Transverse colon (tissue), 4 donors: ENCODE measurements at regions not wholly inside any gene's neighbourhood (a gene's known extent, or its start where the extent isn't known, plus 50 kb on each side); places are given as distances from the start of the nearest gene placed in this dataset.

Source experiments
- POLR2A ChIP-seq: fragments of 450-650 bp; IDR thresholded peaks from one replicate; pipeline ENCODE4 v1.6.1; 2016; ENCODE audit warnings: antibody characterized with exemption, mild to moderate bottlenecking, moderate library complexity
- POLR2AphosphoS5 ChIP-seq, 3 donors: sonication (generic); formaldehyde crosslinking; IDR thresholded peaks; one replicate each; pipeline ENCODE4 v1.6.1; 2016; ENCODE audit warnings: antibody characterized with exemption in 3 of 3
- TF ChIP-seq, protein P1 (sequence below), 5 experiments: fragments of 200-600 bp in 3 of 5; fragments of 450-650 bp in 2 of 5; sonication (generic) in 3 of 5; IDR thresholded peaks; 1 replicate in 2 of 5; 2 replicates in 3 of 5; pipeline ENCODE4 v1.5.1; 2016 to 2017; ENCODE audit warnings: antibody characterized with exemption in 5 of 5, inconsistent platforms in 3 of 5, mild to moderate bottlenecking in 2 of 5, moderate library complexity in 1 of 5

DNA sequence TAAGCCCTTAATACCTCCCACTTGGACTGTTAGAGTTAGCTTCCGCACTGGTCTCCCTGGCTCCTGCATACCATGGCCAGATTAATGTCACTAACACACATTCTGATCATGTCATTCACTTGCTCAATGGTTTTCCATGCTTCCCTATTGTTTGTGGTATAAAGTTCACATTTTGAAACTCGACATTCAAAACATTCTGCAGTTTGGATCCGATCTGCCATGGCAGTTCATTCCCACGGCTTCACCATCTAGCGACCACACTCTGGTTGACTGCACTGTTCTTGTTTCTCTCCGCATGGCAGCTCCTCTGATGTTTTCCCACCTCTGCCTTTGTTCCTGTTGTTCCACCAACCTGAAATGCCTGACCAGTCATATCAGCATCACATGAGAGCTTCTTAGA, 87.4 kb upstream of the WAC start:
- TF ChIP-seq, protein P1, sequence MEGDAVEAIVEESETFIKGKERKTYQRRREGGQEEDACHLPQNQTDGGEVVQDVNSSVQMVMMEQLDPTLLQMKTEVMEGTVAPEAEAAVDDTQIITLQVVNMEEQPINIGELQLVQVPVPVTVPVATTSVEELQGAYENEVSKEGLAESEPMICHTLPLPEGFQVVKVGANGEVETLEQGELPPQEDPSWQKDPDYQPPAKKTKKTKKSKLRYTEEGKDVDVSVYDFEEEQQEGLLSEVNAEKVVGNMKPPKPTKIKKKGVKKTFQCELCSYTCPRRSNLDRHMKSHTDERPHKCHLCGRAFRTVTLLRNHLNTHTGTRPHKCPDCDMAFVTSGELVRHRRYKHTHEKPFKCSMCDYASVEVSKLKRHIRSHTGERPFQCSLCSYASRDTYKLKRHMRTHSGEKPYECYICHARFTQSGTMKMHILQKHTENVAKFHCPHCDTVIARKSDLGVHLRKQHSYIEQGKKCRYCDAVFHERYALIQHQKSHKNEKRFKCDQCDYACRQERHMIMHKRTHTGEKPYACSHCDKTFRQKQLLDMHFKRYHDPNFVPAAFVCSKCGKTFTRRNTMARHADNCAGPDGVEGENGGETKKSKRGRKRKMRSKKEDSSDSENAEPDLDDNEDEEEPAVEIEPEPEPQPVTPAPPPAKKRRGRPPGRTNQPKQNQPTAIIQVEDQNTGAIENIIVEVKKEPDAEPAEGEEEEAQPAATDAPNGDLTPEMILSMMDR (IDR thresholded peaks at IDR 0.05), result no peak
- TF ChIP-seq POLR2A (no peak), POLR2AphosphoS5 (IDR thresholded peaks at IDR 0.05) (no peak)
